Skeletal muscle satellite cell (primary cell): ENCODE measurements at regions not wholly inside any gene's neighbourhood (a gene's known extent, or its start where the extent isn't known, plus 50 kb on each side); places are given as distances from the start of the nearest gene placed in this dataset.

ENCODE experiments used
- H3K27me3 ChIP-seq: 2 replicates; pipeline ENCODE4 v1.7.0; 2013; ENCODE audit warnings: low read length; ENCODE audit not compliant: control insufficient read depth, insufficient read depth
- H3K36me3 ChIP-seq: 2 replicates; pipeline ENCODE4 v1.7.0; 2013; ENCODE audit warnings: mild to moderate bottlenecking, control low read depth, low read length; ENCODE audit not compliant: insufficient read depth
- H3K4me1 ChIP-seq: 2 replicates; pipeline ENCODE4 v1.7.0; 2013; ENCODE audit warnings: low read length; ENCODE audit not compliant: control insufficient read depth, insufficient read depth
- H3K4me2 ChIP-seq: 2 replicates; pipeline ENCODE4 v1.7.0; 2013; ENCODE audit warnings: mild to moderate bottlenecking, low read length
- H3K4me3 ChIP-seq: 2 replicates; pipeline ENCODE4 v1.7.0; 2013; ENCODE audit warnings: low read length
- H3K9ac ChIP-seq: 2 replicates; pipeline ENCODE4 v1.7.0; 2013; ENCODE audit warnings: mild to moderate bottlenecking, low read depth, low read length, moderate library complexity
- H3K9me3 ChIP-seq: replicated peaks from 2 replicates; pipeline ENCODE4 v1.7.0; 2013; ENCODE audit warnings: mild to moderate bottlenecking, control low read depth, low read length

- Histone ChIP-seq H3K9ac (no peak overlapping the region), H3K9me3 (no peaks in the 10 kb centered on the region), H3K36me3 (no peaks in the 10 kb centered on the region), H3K4me3 (no peak overlapping the region), H3K4me2 (no peak overlapping the region), H3K4me1 (no peaks in the 10 kb centered on the region), H3K27me3 (no peaks in the 10 kb centered on the region)
Observed at GRCh38 chr10:10676972-10677371, 340.7 kb upstream of the CELF2 start.

- no peak overlapping the region for H3K4me3 ChIP-seq
- no peaks in the 10 kb centered on the region for H3K4me1 ChIP-seq
- H3K4me2 ChIP-seq: no peak overlapping the region
- no peak overlapping the region for H3K9ac ChIP-seq
- H3K36me3 ChIP-seq: no peaks in the 10 kb centered on the region
- no peaks in the 10 kb centered on the region for H3K9me3 ChIP-seq
- no peaks in the 10 kb centered on the region for H3K27me3 ChIP-seq
Observed at GRCh38 chr10:10677479-10677878, 340.2 kb upstream of the CELF2 start.

- Histone ChIP-seq H3K27me3 (no peaks in the 10 kb centered on the region), H3K4me1 (no peaks in the 10 kb centered on the region), H3K36me3 (no peaks in the 10 kb centered on the region)
Observed at GRCh38 chr10:10680496-10680895, 337.2 kb upstream of the CELF2 start.

GRCh38 chr10:10684972-10685371, 332.7 kb upstream of the CELF2 start:
- no peaks in the 10 kb centered on the region for H3K9me3 ChIP-seq

More at GRCh38 chr10:10680496-10680895, 337.2 kb upstream of the CELF2 start:
- no peak overlapping the region for H3K4me2 ChIP-seq
- H3K4me3 ChIP-seq: no peak overlapping the region
- H3K9me3 ChIP-seq: no peaks in the 10 kb centered on the region
- H3K9ac ChIP-seq: no peak overlapping the region

GRCh38 chr10:10685566-10685965, 332.1 kb upstream of the CELF2 start:
- Histone ChIP-seq H3K36me3 (no peaks in the 10 kb centered on the region), H3K4me3 (no peak overlapping the region), H3K9ac (no peak overlapping the region)

More at GRCh38 chr10:10684972-10685371, 332.7 kb upstream of the CELF2 start:
- Histone ChIP-seq H3K9ac (no peak overlapping the region), H3K4me3 (no peak overlapping the region), H3K36me3 (no peaks in the 10 kb centered on the region), H3K4me2 (no peak overlapping the region), H3K4me1 (no peaks in the 10 kb centered on the region), H3K27me3 (no peaks in the 10 kb centered on the region)

GRCh38 chr10:10687751-10688150, 329.9 kb upstream of the CELF2 start:
- no peaks in the 10 kb centered on the region for H3K27me3 ChIP-seq
- no peak overlapping the region for H3K4me3 ChIP-seq
- no peaks in the 10 kb centered on the region for H3K9me3 ChIP-seq
- no peaks in the 10 kb centered on the region for H3K4me1 ChIP-seq
- no peak overlapping the region for H3K9ac ChIP-seq
- H3K4me2 ChIP-seq: no peak overlapping the region
- H3K36me3 ChIP-seq: no peaks in the 10 kb centered on the region

More at GRCh38 chr10:10685566-10685965, 332.1 kb upstream of the CELF2 start:
- no peaks in the 10 kb centered on the region for H3K4me1 ChIP-seq
- H3K27me3 ChIP-seq: no peaks in the 10 kb centered on the region
- H3K4me2 ChIP-seq: no peak overlapping the region
- H3K9me3 ChIP-seq: no peaks in the 10 kb centered on the region

- Histone ChIP-seq H3K36me3 (no peaks in the 10 kb centered on the region), H3K4me3 (no peak overlapping the region), H3K27me3 (no peaks in the 10 kb centered on the region), H3K4me2 (no peak overlapping the region), H3K9ac (no peak overlapping the region), H3K9me3 (no peaks in the 10 kb centered on the region), H3K4me1 (no peaks in the 10 kb centered on the region)
Observed at GRCh38 chr10:10699427-10699826, 318.2 kb upstream of the CELF2 start.

- no peak overlapping the region for H3K4me3 ChIP-seq
- no peak overlapping the region for H3K4me2 ChIP-seq
- H3K9ac ChIP-seq: no peak overlapping the region
- no peaks in the 10 kb centered on the region for H3K36me3 ChIP-seq
- H3K4me1 ChIP-seq: no peaks in the 10 kb centered on the region
- H3K27me3 ChIP-seq: no peaks in the 10 kb centered on the region
- H3K9me3 ChIP-seq: no peaks in the 10 kb centered on the region
Observed at GRCh38 chr10:10701084-10701611, 316.5 kb upstream of the CELF2 start.

- Histone ChIP-seq H3K9me3 (no peaks in the 10 kb centered on the region), H3K27me3 (no peaks in the 10 kb centered on the region), H3K4me1 (no peaks in the 10 kb centered on the region), H3K36me3 (no peaks in the 10 kb centered on the region), H3K9ac (no peak overlapping the region), H3K4me2 (no peak overlapping the region), H3K4me3 (no peak overlapping the region)
Observed at GRCh38 chr10:10702211-10702610, 315.5 kb upstream of the CELF2 start.

- Histone ChIP-seq H3K4me3 (no peak overlapping the region), H3K4me1 (no peaks in the 10 kb centered on the region), H3K9me3 (no peaks in the 10 kb centered on the region), H3K27me3 (no peaks in the 10 kb centered on the region), H3K36me3 (no peaks in the 10 kb centered on the region), H3K9ac (no peak overlapping the region), H3K4me2 (no peak overlapping the region)
Observed at GRCh38 chr10:10703382-10703781, 314.3 kb upstream of the CELF2 start.

- Histone ChIP-seq H3K9ac (no peak overlapping the region), H3K4me2 (no peak overlapping the region), H3K4me3 (no peak overlapping the region), H3K36me3 (no peaks in the 10 kb centered on the region), H3K9me3 (no peaks in the 10 kb centered on the region), H3K4me1 (no peaks in the 10 kb centered on the region), H3K27me3 (no peaks in the 10 kb centered on the region)
Observed at GRCh38 chr10:10712155-10712704, 305.4 kb upstream of the CELF2 start.

- Histone ChIP-seq H3K9me3 (no peaks in the 10 kb centered on the region), H3K36me3 (no peaks in the 10 kb centered on the region), H3K27me3 (no peaks in the 10 kb centered on the region), H3K4me3 (no peak overlapping the region), H3K4me2 (no peak overlapping the region), H3K9ac (no peak overlapping the region), H3K4me1 (no peaks in the 10 kb centered on the region)
Observed at GRCh38 chr10:10714327-10714726, 303.3 kb upstream of the CELF2 start.
